ENCODE measurements at regions not wholly inside any gene's neighbourhood (a gene's known extent, or its start where the extent isn't known, plus 50 kb on each side); places are given as distances from the start of the nearest gene placed in this dataset.
"Not testable (repeated sequence)": the region's sequence is repeated elsewhere in the genome, so short reads cannot be mapped to it uniquely, and the experiment has no call there.

DNA sequence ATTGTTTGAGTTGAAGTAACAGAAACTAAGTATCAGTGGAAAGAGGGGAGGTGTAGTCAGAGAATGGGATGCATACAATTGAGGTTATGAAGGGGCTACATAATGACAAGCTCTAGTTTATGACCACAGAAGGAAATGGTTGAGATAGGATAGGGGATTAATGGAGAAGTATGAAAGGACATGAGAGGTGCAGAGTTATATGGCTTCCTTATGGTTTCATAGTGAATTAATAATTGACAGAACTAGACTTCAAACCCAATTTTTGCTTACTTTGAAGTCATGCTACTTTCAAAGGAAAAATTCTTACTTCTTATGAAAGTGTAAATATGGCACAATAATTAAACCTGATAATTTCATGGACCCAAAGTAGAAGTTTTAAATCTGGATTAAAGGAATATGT lies 340.3 kb upstream of the LRRC4C start:
- Histone ChIP-seq H3K27ac (ENCODE audit: low read depth in 1 of 3, low read length in 2 of 3) (peak overlapping the region in 1 of 3 donors; percentile 61), H3K36me3 (ENCODE audit: control insufficient read depth in 3 of 3, insufficient read depth in 2 of 3, low read depth in 1 of 3, low read length in 3 of 3) (no peaks in the 10 kb centered on the region), H3K27me3 (ENCODE audit: control insufficient read depth in 3 of 3, insufficient read depth in 3 of 3, low read length in 3 of 3) (no peaks in the 10 kb centered on the region), H3K9me3 (ENCODE audit: control insufficient read depth in 2 of 2, insufficient read depth in 1 of 2, low read depth in 1 of 2, low read length in 1 of 2) (peaks cover 0 to 3% of the 10 kb centered on the region in 2 donors), H3K4me3 (ENCODE audit: low read depth in 1 of 3, low read length in 3 of 3) (no peak overlapping the region), H3K4me1 (ENCODE audit: control insufficient read depth in 3 of 3, insufficient read depth in 2 of 3, low read depth in 1 of 3, low read length in 2 of 3) (no peaks in the 10 kb centered on the region)
- FAIRE-seq (peak; percentile 36), DNase-seq (peak; percentile 48 to 79)

- DNase-seq, result no peak
- H3K9me3 ChIP-seq (ENCODE audit: control insufficient read depth in 2 of 2, insufficient read depth in 1 of 2, low read depth in 1 of 2, low read length in 1 of 2), result peaks cover 0 to 3% of the 10 kb centered on the region in 2 donors
- H3K4me1 ChIP-seq (ENCODE audit: control insufficient read depth in 3 of 3, insufficient read depth in 2 of 3, low read depth in 1 of 3, low read length in 2 of 3), result no peaks in the 10 kb centered on the region
- no peaks in the 10 kb centered on the region for H3K36me3 ChIP-seq (ENCODE audit: control insufficient read depth in 3 of 3, insufficient read depth in 2 of 3, low read depth in 1 of 3, low read length in 3 of 3)
- H3K27ac ChIP-seq (ENCODE audit: low read depth in 1 of 3, low read length in 2 of 3), result no peak overlapping the region
- FAIRE-seq, result no peak
- 57 to 74% (median 68%) methylated on average over 4 of the region's 4 CpGs for WGBS, 3 donors
- no peaks in the 10 kb centered on the region for H3K27me3 ChIP-seq (ENCODE audit: control insufficient read depth in 3 of 3, insufficient read depth in 3 of 3, low read length in 3 of 3)
- H3K4me3 ChIP-seq (ENCODE audit: low read depth in 1 of 3, low read length in 3 of 3), result no peak overlapping the region
These were observed 344.4 kb upstream of the LRRC4C start for GRCh38 chr11:41803895-41804294.

DNA sequence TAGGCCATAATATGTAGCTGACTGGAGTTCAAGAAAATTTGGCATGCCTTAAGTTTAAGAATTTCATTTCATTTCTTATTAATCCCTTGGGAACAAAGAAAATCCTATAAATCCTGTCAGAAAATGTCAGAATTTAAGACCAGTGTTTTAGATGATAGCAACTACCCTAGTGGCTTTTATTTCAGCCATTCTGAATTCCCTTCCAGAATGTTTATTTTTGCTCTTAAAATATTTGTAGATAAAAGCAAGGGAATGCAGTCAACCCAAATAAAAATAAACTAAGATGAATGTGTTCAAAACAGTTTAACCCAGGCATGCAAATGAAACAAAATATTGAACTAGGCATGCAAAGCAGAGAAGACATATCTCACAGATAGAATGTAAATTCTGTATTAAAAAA lies 356.9 kb upstream of the LRRC4C start:
- H3K27me3 ChIP-seq (ENCODE audit: control insufficient read depth in 3 of 3, insufficient read depth in 3 of 3, low read length in 3 of 3), result no peaks in the 10 kb centered on the region
- H3K4me3 ChIP-seq (ENCODE audit: low read depth in 1 of 3, low read length in 3 of 3), result no peak overlapping the region
- no peaks in the 10 kb centered on the region for H3K4me1 ChIP-seq (ENCODE audit: control insufficient read depth in 3 of 3, insufficient read depth in 2 of 3, low read depth in 1 of 3, low read length in 2 of 3)
- H3K27ac ChIP-seq (ENCODE audit: low read depth in 1 of 3, low read length in 2 of 3), result no peak overlapping the region
- DNase-seq (no peak), FAIRE-seq (no peak)
- H3K36me3 ChIP-seq (ENCODE audit: control insufficient read depth in 3 of 3, insufficient read depth in 2 of 3, low read depth in 1 of 3, low read length in 3 of 3), result no peaks in the 10 kb centered on the region
- H3K9me3 ChIP-seq (ENCODE audit: control insufficient read depth in 2 of 2, insufficient read depth in 1 of 2, low read depth in 1 of 2, low read length in 1 of 2), result no peaks in the 10 kb centered on the region

GRCh38 chr11:41824287-41824686 lies 364.8 kb upstream of the LRRC4C start:
- H3K9me3 ChIP-seq (ENCODE audit: control insufficient read depth in 2 of 2, insufficient read depth in 1 of 2, low read depth in 1 of 2, low read length in 1 of 2); H3K27ac ChIP-seq (ENCODE audit: low read depth in 1 of 3, low read length in 2 of 3); H3K27me3 ChIP-seq (ENCODE audit: control insufficient read depth in 3 of 3, insufficient read depth in 3 of 3, low read length in 3 of 3); H3K4me1 ChIP-seq (ENCODE audit: control insufficient read depth in 3 of 3, insufficient read depth in 2 of 3, low read depth in 1 of 3, low read length in 2 of 3); FAIRE-seq; DNase-seq; H3K4me3 ChIP-seq (ENCODE audit: low read depth in 1 of 3, low read length in 3 of 3); H3K36me3 ChIP-seq (ENCODE audit: control insufficient read depth in 3 of 3, insufficient read depth in 2 of 3, low read depth in 1 of 3, low read length in 3 of 3): not testable (repeated sequence)
- 72 to 78% (median 78%) methylated on average over 2 of the region's 2 CpGs for WGBS, 3 donors

DNA sequence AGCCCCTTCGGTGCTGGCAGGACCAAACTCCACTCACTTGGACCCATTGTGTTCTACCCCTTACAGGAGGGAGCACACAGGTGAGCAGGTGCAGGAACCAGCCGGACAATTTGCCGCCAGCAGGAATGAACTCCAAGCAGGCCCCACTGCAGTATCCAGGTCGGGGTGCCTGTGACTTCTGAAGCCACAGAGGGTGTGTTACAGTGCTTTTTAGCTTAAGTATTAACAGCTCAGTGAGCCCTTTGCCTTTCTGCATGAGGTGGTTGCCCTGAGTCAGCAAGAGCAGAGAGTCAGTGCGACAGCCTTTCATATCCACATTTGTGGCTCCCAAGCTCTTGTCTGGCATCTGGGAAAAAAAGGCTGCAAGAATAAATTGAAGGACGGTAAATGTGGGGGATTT lies 366.6 kb upstream of the LRRC4C start:
- Histone ChIP-seq H3K4me1 (ENCODE audit: control insufficient read depth in 3 of 3, insufficient read depth in 2 of 3, low read depth in 1 of 3, low read length in 2 of 3) (peaks cover 0 to 8% (median 0%) of the 10 kb centered on the region in 3 donors), H3K27me3 (ENCODE audit: control insufficient read depth in 3 of 3, insufficient read depth in 3 of 3, low read length in 3 of 3) (no peaks in the 10 kb centered on the region), H3K36me3 (ENCODE audit: control insufficient read depth in 3 of 3, insufficient read depth in 2 of 3, low read depth in 1 of 3, low read length in 3 of 3) (no peaks in the 10 kb centered on the region), H3K9me3 (ENCODE audit: control insufficient read depth in 2 of 2, insufficient read depth in 1 of 2, low read depth in 1 of 2, low read length in 1 of 2) (no peaks in the 10 kb centered on the region), H3K4me3 (ENCODE audit: low read depth in 1 of 3, low read length in 3 of 3) (no peak overlapping the region), H3K27ac (ENCODE audit: low read depth in 1 of 3, low read length in 2 of 3) (peak overlapping the region in 1 of 3 donors; percentile 39)
- 75 to 79% (median 76%) methylated on average over 6 of the region's 6 CpGs for WGBS, 3 donors
- FAIRE-seq (no peak), DNase-seq (peak in 1 of 2 donors; percentile 58)

DNA sequence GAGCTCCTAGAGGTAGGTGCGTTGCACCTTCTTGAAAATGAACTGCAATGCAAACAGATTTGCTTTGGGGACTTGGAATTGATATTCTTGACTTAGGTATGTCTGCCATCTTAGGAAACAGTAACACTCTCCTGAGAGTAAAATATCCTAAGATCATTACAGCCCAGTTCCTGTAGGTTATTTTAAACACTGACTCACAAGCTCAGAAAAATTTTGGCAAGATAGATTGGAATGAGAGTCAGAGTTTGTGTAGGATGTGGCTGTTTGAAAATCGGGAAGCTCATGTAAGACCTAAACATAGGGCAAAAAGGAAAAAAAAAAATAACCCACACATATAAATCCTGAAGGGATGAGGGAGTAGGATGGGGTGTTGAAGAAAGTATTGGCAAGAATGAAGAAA lies 377.0 kb upstream of the LRRC4C start:
- FAIRE-seq, result no peak

GRCh38 chr11:41842673-41843072 lies 383.2 kb upstream of the LRRC4C start:
- H3K27me3 ChIP-seq (ENCODE audit: control insufficient read depth in 3 of 3, insufficient read depth in 3 of 3, low read length in 3 of 3), result no peaks in the 10 kb centered on the region
- H3K27ac ChIP-seq (ENCODE audit: low read depth in 1 of 3, low read length in 2 of 3), result no peak overlapping the region
- H3K9me3 ChIP-seq (ENCODE audit: control insufficient read depth in 2 of 2, insufficient read depth in 1 of 2, low read depth in 1 of 2, low read length in 1 of 2), result peaks cover 0 to 15% of the 10 kb centered on the region in 2 donors
- WGBS, 3 donors, result 74 to 82% (median 75%) methylated on average over 8 of the region's 8 CpGs
- no peak for FAIRE-seq
- DNase-seq, result no peak
- no peak overlapping the region for H3K4me3 ChIP-seq (ENCODE audit: low read depth in 1 of 3, low read length in 3 of 3)
- no peaks in the 10 kb centered on the region for H3K4me1 ChIP-seq (ENCODE audit: control insufficient read depth in 3 of 3, insufficient read depth in 2 of 3, low read depth in 1 of 3, low read length in 2 of 3)
- no peaks in the 10 kb centered on the region for H3K36me3 ChIP-seq (ENCODE audit: control insufficient read depth in 3 of 3, insufficient read depth in 2 of 3, low read depth in 1 of 3, low read length in 3 of 3)

More for the DNA sequence above, 377.0 kb upstream of the LRRC4C start:
- Histone ChIP-seq H3K4me1 (ENCODE audit: control insufficient read depth in 3 of 3, insufficient read depth in 2 of 3, low read depth in 1 of 3, low read length in 2 of 3) (no peaks in the 10 kb centered on the region), H3K27me3 (ENCODE audit: control insufficient read depth in 3 of 3, insufficient read depth in 3 of 3, low read length in 3 of 3) (no peaks in the 10 kb centered on the region), H3K9me3 (ENCODE audit: control insufficient read depth in 2 of 2, insufficient read depth in 1 of 2, low read depth in 1 of 2, low read length in 1 of 2) (no peaks in the 10 kb centered on the region), H3K27ac (ENCODE audit: low read depth in 1 of 3, low read length in 2 of 3) (no peak overlapping the region), H3K4me3 (ENCODE audit: low read depth in 1 of 3, low read length in 3 of 3) (no peak overlapping the region), H3K36me3 (ENCODE audit: control insufficient read depth in 3 of 3, insufficient read depth in 2 of 3, low read depth in 1 of 3, low read length in 3 of 3) (no peaks in the 10 kb centered on the region)
- DNase-seq, result no peak
- WGBS, 3 donors, result 71 to 79% (median 74%) methylated on average over 2 of the region's 2 CpGs

DNA sequence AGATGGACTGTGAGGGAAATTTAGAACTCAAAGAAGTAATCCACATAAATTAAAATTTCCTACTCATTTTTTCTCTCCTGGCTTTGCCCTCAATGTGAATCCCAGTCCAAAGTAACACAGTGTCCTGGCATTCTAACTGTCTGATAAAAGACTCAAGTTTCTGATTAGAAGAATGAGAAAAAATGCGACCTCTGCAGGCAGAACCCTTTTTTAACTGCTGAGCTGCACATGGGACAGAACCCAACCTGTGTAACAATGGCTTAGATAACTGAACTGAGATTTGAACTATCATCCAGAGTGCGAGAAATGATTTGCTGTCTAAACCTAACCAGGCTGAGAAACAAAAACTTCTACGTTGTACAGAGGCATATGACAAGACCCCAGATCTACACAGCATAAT lies 385.6 kb upstream of the LRRC4C start:
- FAIRE-seq, result no peak
- no peaks in the 10 kb centered on the region for H3K27me3 ChIP-seq (ENCODE audit: control insufficient read depth in 3 of 3, insufficient read depth in 3 of 3, low read length in 3 of 3)
- DNase-seq, result peak in 1 of 2 donors; percentile 15
- 60 to 63% (median 62%) methylated on average over 3 of the region's 3 CpGs for WGBS, 3 donors
- H3K4me3 ChIP-seq (ENCODE audit: low read depth in 1 of 3, low read length in 3 of 3), result no peak overlapping the region
- H3K27ac ChIP-seq (ENCODE audit: low read depth in 1 of 3, low read length in 2 of 3), result no peak overlapping the region
- no peaks in the 10 kb centered on the region for H3K36me3 ChIP-seq (ENCODE audit: control insufficient read depth in 3 of 3, insufficient read depth in 2 of 3, low read depth in 1 of 3, low read length in 3 of 3)
- H3K4me1 ChIP-seq (ENCODE audit: control insufficient read depth in 3 of 3, insufficient read depth in 2 of 3, low read depth in 1 of 3, low read length in 2 of 3), result no peaks in the 10 kb centered on the region
- peaks cover 0 to 15% of the 10 kb centered on the region in 2 donors for H3K9me3 ChIP-seq (ENCODE audit: control insufficient read depth in 2 of 2, insufficient read depth in 1 of 2, low read depth in 1 of 2, low read length in 1 of 2)

GRCh38 chr11:41848349-41848748 lies 388.9 kb upstream of the LRRC4C start:
- FAIRE-seq, result no peak
- Histone ChIP-seq H3K4me3 (ENCODE audit: low read depth in 1 of 3, low read length in 3 of 3) (no peak overlapping the region), H3K4me1 (ENCODE audit: control insufficient read depth in 3 of 3, insufficient read depth in 2 of 3, low read depth in 1 of 3, low read length in 2 of 3) (no peaks in the 10 kb centered on the region), H3K27ac (ENCODE audit: low read depth in 1 of 3, low read length in 2 of 3) (no peak overlapping the region), H3K36me3 (ENCODE audit: control insufficient read depth in 3 of 3, insufficient read depth in 2 of 3, low read depth in 1 of 3, low read length in 3 of 3) (no peaks in the 10 kb centered on the region), H3K27me3 (ENCODE audit: control insufficient read depth in 3 of 3, insufficient read depth in 3 of 3, low read length in 3 of 3) (no peaks in the 10 kb centered on the region), H3K9me3 (ENCODE audit: control insufficient read depth in 2 of 2, insufficient read depth in 1 of 2, low read depth in 1 of 2, low read length in 1 of 2) (peaks cover 0 to 3% of the 10 kb centered on the region in 2 donors)
- no peak for DNase-seq
- WGBS, 3 donors, result 12 to 25% (median 24%) methylated on average over 3 of the region's 3 CpGs
